ENCODE measurements at regions not wholly inside any gene's neighbourhood (a gene's known extent, or its start where the extent isn't known, plus 50 kb on each side); places are given as distances from the start of the nearest gene placed in this dataset.

- H3K27me3 Mint-ChIP-seq (ENCODE audit: low read depth), result no peaks in the 10 kb centered on the region
- H3K36me3 Mint-ChIP-seq (ENCODE audit: low read depth), result no peaks in the 10 kb centered on the region
- H3K9me3 Mint-ChIP-seq, result no peaks in the 10 kb centered on the region
- no peak overlapping the region for H3K27ac Mint-ChIP-seq
- no peak for TF ChIP-seq CTCF (IDR thresholded peaks at IDR 0.05; ENCODE audit: unreplicated experiment in 3 of 3)
- no peak overlapping the region for H3K4me3 Mint-ChIP-seq
- H3K4me1 Mint-ChIP-seq, result no peaks in the 10 kb centered on the region
These were observed 214.6 kb upstream of the COX7C start for GRCh38 chr5:86403190-86403589.

GRCh38 chr5:86404256-86404655 lies 213.5 kb upstream of the COX7C start:
- H3K9me3 Mint-ChIP-seq, result no peaks in the 10 kb centered on the region
- TF ChIP-seq CTCF (IDR thresholded peaks at IDR 0.05; ENCODE audit: unreplicated experiment in 3 of 3), result no peak
- H3K36me3 Mint-ChIP-seq (ENCODE audit: low read depth), result no peaks in the 10 kb centered on the region
- no peak overlapping the region for H3K27ac Mint-ChIP-seq
- H3K4me1 Mint-ChIP-seq, result no peaks in the 10 kb centered on the region
- H3K27me3 Mint-ChIP-seq (ENCODE audit: low read depth), result no peaks in the 10 kb centered on the region
- no peak overlapping the region for H3K4me3 Mint-ChIP-seq

- Mint-ChIP-seq H3K4me3 (no peak overlapping the region), H3K27me3 (ENCODE audit: low read depth) (no peaks in the 10 kb centered on the region), H3K27ac (no peak overlapping the region), H3K9me3 (no peaks in the 10 kb centered on the region), H3K36me3 (ENCODE audit: low read depth) (no peaks in the 10 kb centered on the region), H3K4me1 (no peaks in the 10 kb centered on the region)
- no peak for TF ChIP-seq CTCF (IDR thresholded peaks at IDR 0.05; ENCODE audit: unreplicated experiment in 3 of 3)
These were observed 210.0 kb upstream of the COX7C start for GRCh38 chr5:86407711-86408110.

DNA sequence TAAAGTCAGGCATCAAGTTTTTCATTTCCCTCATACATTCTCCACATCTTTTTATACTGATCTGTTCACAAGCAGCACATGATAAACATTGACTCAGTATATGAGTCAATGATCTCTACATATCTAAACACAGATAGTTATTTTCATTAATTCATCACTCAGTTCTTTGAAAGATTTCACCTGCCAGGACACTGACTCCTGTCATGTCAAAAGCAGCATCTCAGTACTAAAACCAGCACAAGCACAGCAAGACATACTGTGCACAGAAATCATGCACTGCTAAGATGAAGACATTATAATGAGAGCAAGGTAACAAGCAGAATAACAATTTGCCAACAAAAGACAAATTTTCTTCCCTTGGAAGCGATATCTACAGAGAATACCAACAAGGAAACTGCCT lies 206.1 kb upstream of the COX7C start:
- TF ChIP-seq CTCF (IDR thresholded peaks at IDR 0.05; ENCODE audit: unreplicated experiment in 3 of 3), result no peak
- no peaks in the 10 kb centered on the region for H3K4me1 Mint-ChIP-seq
- no peaks in the 10 kb centered on the region for H3K9me3 Mint-ChIP-seq
- no peaks in the 10 kb centered on the region for H3K27me3 Mint-ChIP-seq (ENCODE audit: low read depth)
- no peaks in the 10 kb centered on the region for H3K36me3 Mint-ChIP-seq (ENCODE audit: low read depth)
- H3K27ac Mint-ChIP-seq, result no peak overlapping the region
- H3K4me3 Mint-ChIP-seq, result no peak overlapping the region

DNA sequence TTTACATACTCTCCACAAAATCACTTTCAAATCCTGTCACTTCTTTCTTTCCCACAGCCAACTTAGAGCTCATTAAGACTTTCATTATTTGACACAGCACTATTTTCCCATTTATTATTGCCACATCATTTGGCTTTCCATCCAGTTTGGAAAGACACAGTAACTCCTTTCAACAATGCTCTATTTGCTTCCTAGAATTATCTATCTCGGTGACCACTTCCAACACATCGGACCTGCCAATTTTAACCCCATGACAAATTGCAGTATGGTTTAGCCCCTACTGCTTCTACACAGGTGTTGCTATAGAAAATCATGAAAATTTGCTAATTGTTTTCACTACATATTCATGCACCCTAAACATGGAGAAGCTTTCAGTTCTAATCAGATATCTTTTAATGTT lies 190.6 kb upstream of the COX7C start:
- no peaks in the 10 kb centered on the region for H3K27me3 Mint-ChIP-seq (ENCODE audit: low read depth)
- no peak overlapping the region for H3K4me3 Mint-ChIP-seq
- H3K27ac Mint-ChIP-seq, result no peak overlapping the region
- no peaks in the 10 kb centered on the region for H3K9me3 Mint-ChIP-seq
- H3K36me3 Mint-ChIP-seq (ENCODE audit: low read depth), result no peaks in the 10 kb centered on the region
- no peak for TF ChIP-seq CTCF (IDR thresholded peaks at IDR 0.05; ENCODE audit: unreplicated experiment in 3 of 3)
- no peaks in the 10 kb centered on the region for H3K4me1 Mint-ChIP-seq

DNA sequence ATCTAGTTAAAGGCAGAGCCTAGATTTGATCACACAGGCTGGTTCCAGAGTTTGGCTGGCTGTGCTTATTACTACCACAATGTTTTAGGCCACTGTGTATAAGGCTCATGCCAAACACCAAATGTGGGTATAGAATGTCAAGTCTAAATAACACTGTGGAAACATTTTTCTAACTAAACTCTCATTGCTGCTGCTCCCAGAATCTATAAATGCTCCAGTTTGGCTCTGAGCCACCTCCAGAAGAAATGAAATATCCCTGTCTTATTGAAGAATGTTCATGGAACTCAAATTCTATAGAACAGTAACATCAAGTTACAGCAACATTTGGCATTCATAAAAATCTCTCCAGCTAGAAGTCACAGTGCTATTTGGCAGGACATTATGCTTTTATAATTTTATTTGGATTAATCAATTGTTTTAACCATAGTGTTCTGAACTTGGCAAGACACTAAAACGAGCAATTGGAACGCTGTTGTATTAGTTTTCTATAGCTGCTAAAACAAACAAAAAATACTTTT lies 178.1 kb upstream of the COX7C start:
- Mint-ChIP-seq H3K36me3 (ENCODE audit: low read depth) (no peaks in the 10 kb centered on the region), H3K27me3 (ENCODE audit: low read depth) (no peaks in the 10 kb centered on the region), H3K27ac (peak overlapping the region in 2 of 3 experiments; percentile 10 to 30), H3K9me3 (no peaks in the 10 kb centered on the region), H3K4me3 (no peak overlapping the region), H3K4me1 (peaks cover 13% of the 10 kb centered on the region)
- TF ChIP-seq CTCF (IDR thresholded peaks at IDR 0.05; ENCODE audit: unreplicated experiment in 3 of 3), result no peak
